ENCODE measurements at regions not wholly inside any gene's neighbourhood (a gene's known extent, or its start where the extent isn't known, plus 50 kb on each side); places are given as distances from the start of the nearest gene placed in this dataset.

DNA sequence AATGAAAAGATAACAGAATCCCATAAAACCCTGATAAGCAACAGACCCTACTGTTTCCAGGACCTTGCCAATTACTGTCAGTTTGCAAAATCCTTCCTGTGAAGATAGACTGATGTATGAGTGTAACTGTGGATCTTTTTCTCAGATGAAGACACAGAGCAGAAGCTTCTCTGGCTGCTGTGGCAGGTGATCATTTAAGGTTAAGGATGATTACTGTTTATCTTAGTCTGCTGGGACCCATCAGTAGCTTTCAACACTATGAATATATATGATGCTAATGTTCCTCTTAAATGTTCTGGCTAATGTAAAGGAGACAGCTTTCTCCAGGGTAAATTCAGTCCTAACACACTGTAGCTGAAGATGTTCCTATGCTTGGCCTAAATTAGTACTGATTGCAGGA lies 56.0 kb upstream of the CTTNBP2 start:
- DNase-seq (no peak), ATAC-seq (no peak)
- intact Hi-C loops (cut with DNase I) = no loop called here
- Histone ChIP-seq H3K4me3 (no peak overlapping the region), H3K4me1 (no peaks in the 10 kb centered on the region), H3K27ac (no peak overlapping the region), H3K27me3 (no peaks in the 10 kb centered on the region), H3K36me3 (no peaks in the 10 kb centered on the region), H3K9me3 (no peaks in the 10 kb centered on the region)
- TF ChIP-seq, protein P1, sequence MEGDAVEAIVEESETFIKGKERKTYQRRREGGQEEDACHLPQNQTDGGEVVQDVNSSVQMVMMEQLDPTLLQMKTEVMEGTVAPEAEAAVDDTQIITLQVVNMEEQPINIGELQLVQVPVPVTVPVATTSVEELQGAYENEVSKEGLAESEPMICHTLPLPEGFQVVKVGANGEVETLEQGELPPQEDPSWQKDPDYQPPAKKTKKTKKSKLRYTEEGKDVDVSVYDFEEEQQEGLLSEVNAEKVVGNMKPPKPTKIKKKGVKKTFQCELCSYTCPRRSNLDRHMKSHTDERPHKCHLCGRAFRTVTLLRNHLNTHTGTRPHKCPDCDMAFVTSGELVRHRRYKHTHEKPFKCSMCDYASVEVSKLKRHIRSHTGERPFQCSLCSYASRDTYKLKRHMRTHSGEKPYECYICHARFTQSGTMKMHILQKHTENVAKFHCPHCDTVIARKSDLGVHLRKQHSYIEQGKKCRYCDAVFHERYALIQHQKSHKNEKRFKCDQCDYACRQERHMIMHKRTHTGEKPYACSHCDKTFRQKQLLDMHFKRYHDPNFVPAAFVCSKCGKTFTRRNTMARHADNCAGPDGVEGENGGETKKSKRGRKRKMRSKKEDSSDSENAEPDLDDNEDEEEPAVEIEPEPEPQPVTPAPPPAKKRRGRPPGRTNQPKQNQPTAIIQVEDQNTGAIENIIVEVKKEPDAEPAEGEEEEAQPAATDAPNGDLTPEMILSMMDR (IDR thresholded peaks at IDR 0.05) = no peak
- TF ChIP-seq POLR2A (IDR thresholded peaks at IDR 0.05) = no peak

- H3K27me3 ChIP-seq = no peaks in the 10 kb centered on the region
- WGBS (ENCODE audit: insufficient coverage, low coverage, low lambda C conversion rate, missing lambda C conversion rate) = 77% methylated on average over 3 of the region's 5 CpGs
- ATAC-seq (no peak), DNase-seq (no peak)
- H3K9me3 ChIP-seq = no peaks in the 10 kb centered on the region
- H3K36me3 ChIP-seq = no peaks in the 10 kb centered on the region
- no peaks in the 10 kb centered on the region for H3K4me1 ChIP-seq
- TF ChIP-seq POLR2A (IDR thresholded peaks at IDR 0.05) = no peak
- TF ChIP-seq, protein P1 (IDR thresholded peaks at IDR 0.05) = no peak
- intact Hi-C loops (cut with DNase I) = no loop called here
- no peak overlapping the region for H3K27ac ChIP-seq
- H3K4me3 ChIP-seq = no peak overlapping the region
Observed at GRCh38 chr7:117931314-117931713, 58.1 kb upstream of the CTTNBP2 start.

GRCh38 chr7:117937049-117937752 lies 64.0 kb upstream of the CTTNBP2 start:
- peak in 1 of 4 donors; percentile 45 for ATAC-seq
- peaks cover 0 to 11% (median 0%) of the 10 kb centered on the region in 4 donors for H3K4me1 ChIP-seq
- no peaks in the 10 kb centered on the region for H3K36me3 ChIP-seq
- WGBS (ENCODE audit: insufficient coverage, low coverage, low lambda C conversion rate, missing lambda C conversion rate) = 60% methylated on average over 6 of the region's 7 CpGs
- H3K27ac ChIP-seq = no peak overlapping the region
- intact Hi-C loops (cut with DNase I) = no loop called here
- no peak overlapping the region for H3K4me3 ChIP-seq
- H3K9me3 ChIP-seq = no peaks in the 10 kb centered on the region
- H3K27me3 ChIP-seq = no peaks in the 10 kb centered on the region
- TF ChIP-seq, protein P1 (IDR thresholded peaks at IDR 0.05) = no peak
- no peak for TF ChIP-seq POLR2A (IDR thresholded peaks at IDR 0.05)
- no peak for DNase-seq

DNA sequence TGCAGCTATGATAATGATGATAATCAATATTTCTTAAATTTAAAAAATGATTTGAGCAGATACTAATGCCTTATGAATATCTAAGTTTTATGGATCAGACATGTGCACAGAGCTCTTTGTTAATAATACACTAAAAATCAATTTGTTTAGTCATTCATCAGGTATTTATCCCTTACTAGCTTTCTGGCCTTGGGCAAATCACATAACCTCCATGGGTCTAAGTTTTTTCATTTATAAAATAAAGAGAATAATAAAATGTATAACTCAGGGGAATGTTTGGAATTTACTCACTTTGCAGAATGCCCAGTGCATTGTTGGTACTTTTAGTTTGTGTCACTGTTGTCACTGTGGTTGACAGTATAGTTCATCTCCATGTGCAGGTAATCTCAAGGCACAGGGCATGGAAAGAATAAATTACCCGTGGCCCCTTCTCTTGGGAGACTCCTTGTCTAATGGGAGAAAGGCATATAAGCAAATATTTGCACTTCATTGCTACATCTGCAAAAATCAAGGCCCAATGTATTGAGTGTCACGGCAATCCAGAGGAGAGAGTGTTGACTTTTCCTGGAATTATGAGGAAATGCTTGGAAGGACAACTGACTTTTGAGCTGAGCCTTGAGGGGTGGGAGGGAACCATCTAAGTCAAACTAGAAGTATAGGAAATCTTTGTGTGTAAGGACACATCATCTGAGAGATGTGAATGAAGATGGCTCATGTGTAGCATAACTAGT lies 64.7 kb upstream of the CTTNBP2 start:
- no peak for TF ChIP-seq POLR2A (IDR thresholded peaks at IDR 0.05)
- TF ChIP-seq, protein P1 (IDR thresholded peaks at IDR 0.05) = no peak
- H3K27me3 ChIP-seq = no peaks in the 10 kb centered on the region
- H3K4me3 ChIP-seq = no peak overlapping the region
- H3K4me1 ChIP-seq = peaks cover 0 to 11% (median 0%) of the 10 kb centered on the region in 4 donors
- ATAC-seq (peak; percentile 35 to 84 (median 59)), DNase-seq (no peak)
- H3K9me3 ChIP-seq = no peaks in the 10 kb centered on the region
- no peak overlapping the region for H3K27ac ChIP-seq
- WGBS (ENCODE audit: insufficient coverage, low coverage, low lambda C conversion rate, missing lambda C conversion rate) = 42% methylated on average over 2 of the region's 2 CpGs
- no peaks in the 10 kb centered on the region for H3K36me3 ChIP-seq
- intact Hi-C loops (cut with DNase I) = no loop called here
